HG03108 (cell line): ENCODE measurements at regions not wholly inside any gene's neighbourhood (a gene's known extent, or its start where the extent isn't known, plus 50 kb on each side); places are given as distances from the start of the nearest gene placed in this dataset.

Source experiments
- ATAC-seq: cut with Tn5 transposase; IDR thresholded peaks from one replicate; pipeline ENCODE4 v1.9.1; 2021; ENCODE audit warnings: moderate library complexity; ENCODE audit not compliant: unreplicated experiment

DNA sequence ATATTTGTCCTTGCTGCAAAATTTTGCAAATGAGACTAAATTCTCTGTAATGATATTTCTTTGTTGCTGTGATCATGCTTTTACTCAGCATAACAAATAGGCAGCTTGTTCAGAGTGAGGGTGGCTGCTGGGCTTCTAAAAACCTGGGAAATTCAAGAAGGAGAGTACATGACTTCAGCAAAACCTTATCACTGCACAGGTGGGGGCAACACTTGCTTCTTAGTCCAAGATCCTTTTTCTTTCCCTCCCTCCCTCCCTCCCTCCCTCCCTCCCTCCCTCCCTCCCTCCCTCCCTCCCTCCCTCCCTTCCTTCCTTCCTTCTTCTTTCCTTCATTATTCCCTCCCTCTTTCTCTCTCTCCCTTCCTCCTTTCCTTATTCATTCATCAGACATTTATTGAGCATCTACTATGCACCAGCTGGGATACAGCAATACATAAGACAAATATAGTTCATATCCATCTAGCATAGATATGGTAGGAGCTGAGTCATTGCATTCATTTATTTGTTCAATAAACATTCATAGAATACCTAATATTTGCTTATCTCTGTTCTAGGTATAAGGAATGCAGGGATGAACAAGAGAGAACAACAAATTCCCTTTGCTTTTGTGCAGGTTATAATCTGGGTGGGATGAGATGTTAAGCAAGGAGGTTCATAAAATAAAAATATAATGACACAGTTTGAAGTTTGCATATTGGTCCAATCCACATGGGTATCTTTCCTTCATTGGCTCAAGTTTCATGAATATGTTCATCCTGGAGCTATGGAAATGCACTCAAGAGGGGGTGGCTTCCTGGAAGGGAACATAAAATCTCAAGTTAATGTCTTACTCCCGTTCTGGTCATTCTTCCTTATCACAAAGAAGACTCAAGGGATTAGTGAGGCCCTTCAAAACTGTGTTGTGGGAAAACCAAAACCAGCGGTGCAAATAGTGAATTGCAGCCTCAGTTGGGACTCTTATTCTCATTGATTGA, 210.7 kb downstream of the PDCD6IP start:
- ATAC-seq = no peak

DNA sequence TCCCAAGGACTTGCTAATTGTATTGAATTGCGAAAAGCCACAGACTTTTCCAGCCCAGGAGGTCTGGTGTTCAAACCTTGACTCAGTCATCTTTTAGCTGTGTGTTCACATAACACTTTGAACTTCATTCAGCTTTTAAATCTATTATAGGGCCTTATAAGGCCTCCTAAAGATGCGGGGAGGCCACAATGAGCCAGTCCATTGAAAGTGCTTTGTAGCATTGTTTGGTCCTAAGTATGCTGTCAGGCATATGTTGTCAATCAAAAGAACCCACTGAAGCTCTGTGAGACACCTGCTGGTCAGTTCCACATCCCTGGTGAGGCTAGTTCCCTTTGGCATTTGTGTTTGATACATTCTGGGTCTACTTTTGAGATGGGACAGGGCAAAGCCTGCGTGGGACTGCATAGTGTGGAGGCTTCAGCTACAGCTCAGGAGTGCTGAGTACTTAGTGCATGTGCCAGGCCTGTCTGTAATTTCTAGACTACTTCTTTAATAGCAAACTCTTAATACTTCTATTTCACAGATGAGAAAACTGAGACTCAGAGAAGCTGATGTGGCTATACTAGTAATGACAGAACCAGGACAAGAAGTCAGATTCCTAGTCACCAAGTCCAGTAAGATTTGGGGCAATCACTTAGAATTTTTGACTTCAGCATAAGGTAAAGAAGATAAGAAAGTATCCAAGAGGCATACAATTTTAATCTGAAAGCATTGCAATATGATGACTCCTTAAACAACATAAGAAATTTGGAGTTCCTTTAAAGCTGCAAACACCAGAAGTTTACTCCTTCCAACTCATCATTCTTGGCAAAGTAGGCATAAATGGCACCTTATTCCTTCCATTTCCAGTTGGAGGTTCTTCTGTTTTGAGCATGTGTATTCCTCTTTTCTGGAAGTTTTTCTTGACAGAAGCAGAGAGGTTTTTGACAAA, 213.0 kb downstream of the PDCD6IP start:
- ATAC-seq = no peak

DNA sequence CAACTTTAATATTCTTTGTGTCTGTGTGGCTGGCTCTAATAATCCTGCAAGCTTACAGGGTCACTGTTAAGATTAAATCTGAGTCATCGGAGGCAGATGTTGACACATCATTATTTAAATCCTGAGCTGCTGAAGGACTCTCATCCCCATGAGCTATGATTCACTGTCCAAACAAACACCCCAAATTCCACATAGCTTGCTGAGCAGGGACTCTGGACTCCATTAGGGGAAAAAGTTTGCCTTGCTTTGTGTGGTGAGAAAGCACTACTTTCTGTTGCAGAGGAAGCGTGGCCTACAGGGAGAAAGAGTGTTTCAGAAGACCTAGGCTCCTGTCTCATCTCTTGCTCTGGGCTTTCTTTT, 213.7 kb downstream of the PDCD6IP start:
- no peak for ATAC-seq

GRCh38 chr3:34013818-34014570, 215.6 kb downstream of the PDCD6IP start:
- ATAC-seq = no peak

- ATAC-seq = no peak
Measured at GRCh38 chr3:34015204-34016142, 217.0 kb downstream of the PDCD6IP start.

DNA sequence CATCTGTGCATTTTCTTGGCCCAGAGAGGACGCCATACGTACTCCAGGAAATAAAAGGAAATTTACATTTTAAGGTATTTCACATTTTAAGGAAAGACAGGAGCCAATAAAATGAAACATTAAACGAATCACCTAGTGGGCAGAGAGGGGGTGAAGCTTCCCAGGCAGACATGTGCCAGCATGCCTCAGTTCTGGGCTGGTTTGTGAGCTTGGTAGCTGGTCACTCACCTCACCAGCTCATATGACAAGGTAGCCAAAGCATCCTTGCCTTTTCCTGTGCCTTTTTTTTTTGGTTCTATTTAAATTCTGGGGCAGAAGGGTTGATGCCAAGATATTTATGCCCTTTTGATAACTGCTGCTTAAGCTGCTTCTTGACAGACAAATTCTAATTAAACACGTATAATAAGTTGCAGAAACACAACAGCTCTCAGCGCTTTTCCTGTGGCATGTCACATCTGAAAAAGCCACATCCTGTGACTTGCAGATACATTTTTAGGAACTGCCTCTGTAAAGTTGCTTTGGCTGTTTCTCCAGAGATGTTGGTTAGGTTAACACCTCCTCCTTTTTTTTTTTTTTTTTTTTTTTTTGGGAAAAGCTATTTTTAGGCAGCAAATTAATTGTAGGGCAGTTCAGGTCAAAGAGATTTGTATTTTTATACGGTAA, 218.6 kb downstream of the PDCD6IP start:
- ATAC-seq = peak; percentile 48

- ATAC-seq = no peak
Measured at GRCh38 chr3:34017757-34018156, 219.3 kb downstream of the PDCD6IP start.

- no peak for ATAC-seq
Measured at GRCh38 chr3:34019158-34019557, 220.7 kb downstream of the PDCD6IP start.

- no peak for ATAC-seq
Measured at GRCh38 chr3:34020170-34020569, 221.7 kb downstream of the PDCD6IP start.

GRCh38 chr3:34020726-34021680, 222.6 kb downstream of the PDCD6IP start:
- ATAC-seq = no peak

DNA sequence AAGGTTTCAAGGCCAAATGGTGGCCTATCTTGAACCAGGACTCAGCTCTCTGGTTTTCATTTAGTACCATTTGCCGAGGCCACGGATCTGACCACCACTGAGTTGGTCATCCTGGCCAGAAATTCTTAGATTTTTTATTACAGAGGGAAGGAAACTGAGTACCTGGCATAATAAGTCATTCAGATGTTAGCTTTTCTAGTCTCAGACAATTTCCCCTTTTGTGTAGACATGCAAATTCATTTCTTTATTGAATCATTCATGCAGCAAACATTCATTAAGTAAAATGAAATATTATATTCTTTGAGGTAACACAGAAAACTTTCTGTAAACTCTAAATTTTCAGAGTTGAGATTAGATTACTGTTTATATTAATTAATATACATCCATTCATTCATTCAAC, 223.7 kb downstream of the PDCD6IP start:
- ATAC-seq = no peak

DNA sequence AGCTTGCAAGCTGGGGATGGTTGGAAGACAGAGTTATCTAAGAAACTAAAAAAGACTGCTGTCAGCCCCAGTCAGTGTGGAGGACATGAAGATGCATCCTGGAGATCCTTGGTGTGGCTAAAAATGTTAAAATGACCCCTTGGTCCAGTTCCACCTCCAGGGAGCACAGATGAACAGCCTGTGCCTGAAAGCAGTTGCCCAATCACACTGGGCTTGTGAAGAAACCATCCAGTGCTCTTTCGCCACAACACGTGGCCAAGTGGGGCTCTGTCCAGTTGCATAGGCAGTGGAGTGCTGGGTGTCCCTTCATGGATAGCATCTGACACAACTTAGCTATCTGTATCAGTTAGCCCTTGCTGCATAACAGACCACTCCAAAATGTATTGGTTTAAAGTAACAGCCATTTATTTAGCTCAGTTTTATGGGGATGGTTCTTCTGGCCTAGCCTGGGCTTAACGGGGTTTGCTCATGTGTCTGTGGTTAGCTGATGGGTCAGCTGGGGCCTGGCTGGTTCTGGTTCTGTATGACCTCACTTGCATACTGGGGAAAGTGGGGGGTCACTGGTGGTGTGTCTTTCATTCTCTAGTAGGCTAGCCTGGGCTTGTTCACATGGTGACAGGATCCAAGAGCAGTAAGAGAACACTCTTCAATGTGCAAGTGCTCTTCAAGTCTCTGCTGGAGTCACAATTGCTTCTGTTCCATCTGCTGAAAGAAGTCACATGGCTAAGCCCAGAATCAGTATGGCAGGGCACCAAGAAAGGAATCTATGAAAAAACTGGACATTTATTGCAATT, 226.2 kb downstream of the PDCD6IP start:
- ATAC-seq = no peak

- ATAC-seq = no peak
Measured at GRCh38 chr3:34033839-34034238, 235.4 kb downstream of the PDCD6IP start.

DNA sequence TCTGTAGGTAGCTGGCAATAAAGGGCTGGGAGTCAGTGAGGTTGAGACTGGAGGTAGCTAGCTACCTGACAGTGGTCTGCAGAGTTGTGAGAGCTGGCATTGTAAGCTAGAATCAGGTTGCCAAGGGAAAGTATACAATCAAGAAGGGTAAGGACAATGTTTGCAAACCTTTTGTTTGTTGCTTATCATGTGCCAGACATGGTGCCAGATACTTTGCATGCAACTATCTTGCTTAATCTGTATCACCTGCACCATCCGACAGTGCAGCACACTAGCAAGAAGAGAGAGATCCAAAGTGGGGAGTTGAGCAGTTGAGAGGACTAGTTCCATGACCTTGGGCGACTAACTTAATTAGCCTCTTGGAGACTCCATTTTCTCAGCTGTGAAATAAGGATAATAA, 236.4 kb downstream of the PDCD6IP start:
- no peak for ATAC-seq

GRCh38 chr3:34035775-34036174, 237.3 kb downstream of the PDCD6IP start:
- ATAC-seq = no peak

DNA sequence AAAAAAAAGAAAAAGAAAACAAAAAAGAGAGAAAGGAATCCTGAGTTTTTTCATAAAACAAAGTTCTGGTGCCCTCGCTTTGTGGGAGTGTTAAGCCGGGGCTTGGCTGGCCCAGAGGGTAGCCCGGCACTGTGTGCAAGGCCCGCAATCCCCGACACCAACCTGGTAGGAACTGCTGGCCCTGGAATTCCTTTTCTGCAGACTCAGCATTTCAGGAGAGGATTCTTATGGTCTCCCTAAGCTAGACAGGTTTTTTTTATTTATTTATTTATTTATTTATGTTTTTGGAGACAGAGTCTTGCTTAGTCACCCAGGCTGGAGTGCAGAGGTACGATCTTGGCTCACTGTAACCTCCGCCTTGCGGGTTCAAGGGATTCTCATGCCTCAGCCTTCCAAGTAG, 238.8 kb downstream of the PDCD6IP start:
- no peak for ATAC-seq

- ATAC-seq = no peak
Measured at GRCh38 chr3:34038131-34038530, 239.7 kb downstream of the PDCD6IP start.
